ENCODE measurements at regions not wholly inside any gene's neighbourhood (a gene's known extent, or its start where the extent isn't known, plus 50 kb on each side); places are given as distances from the start of the nearest gene placed in this dataset.

DNA sequence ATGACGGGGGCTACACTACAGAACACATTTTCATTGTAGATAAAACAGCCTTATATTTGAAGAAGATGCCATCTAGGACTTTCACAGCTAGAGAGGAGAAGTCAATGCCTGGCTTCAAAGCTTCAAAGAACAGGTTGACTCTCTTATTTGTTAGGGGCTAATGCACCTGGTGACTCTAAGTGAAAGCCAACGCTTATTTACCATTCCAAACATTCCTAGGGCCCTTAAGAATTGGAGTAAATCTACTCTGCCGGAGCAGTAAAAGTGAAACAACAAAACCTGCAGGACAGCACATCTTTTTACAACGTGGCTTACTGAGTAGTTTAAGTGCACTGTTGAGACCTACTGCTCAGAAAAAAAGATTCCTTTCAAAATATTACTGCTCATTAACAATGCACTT lies 487.2 kb upstream of the SOX5 start:
- H3K4me3 ChIP-seq (ENCODE audit: low read depth, low read length) = no peak overlapping the region
- TF ChIP-seq CTCF (IDR thresholded peaks at IDR 0.05; ENCODE audit: low read depth, low read length) = no peak
- DNase-seq (ENCODE audit: low read depth, low spot score) = no peak
- in situ Hi-C loops (cut with HindIII; ENCODE audit: low sequenced_read_pairs) = no loop called here

GRCh38 chr12:24431872-24432271 lies 482.4 kb upstream of the SOX5 start:
- no peak for TF ChIP-seq CTCF (IDR thresholded peaks at IDR 0.05; ENCODE audit: low read depth, low read length)
- in situ Hi-C loops (cut with HindIII; ENCODE audit: low sequenced_read_pairs) = no loop called here
- H3K4me3 ChIP-seq (ENCODE audit: low read depth, low read length) = no peak overlapping the region
- no peak for DNase-seq (ENCODE audit: low read depth, low spot score)

DNA sequence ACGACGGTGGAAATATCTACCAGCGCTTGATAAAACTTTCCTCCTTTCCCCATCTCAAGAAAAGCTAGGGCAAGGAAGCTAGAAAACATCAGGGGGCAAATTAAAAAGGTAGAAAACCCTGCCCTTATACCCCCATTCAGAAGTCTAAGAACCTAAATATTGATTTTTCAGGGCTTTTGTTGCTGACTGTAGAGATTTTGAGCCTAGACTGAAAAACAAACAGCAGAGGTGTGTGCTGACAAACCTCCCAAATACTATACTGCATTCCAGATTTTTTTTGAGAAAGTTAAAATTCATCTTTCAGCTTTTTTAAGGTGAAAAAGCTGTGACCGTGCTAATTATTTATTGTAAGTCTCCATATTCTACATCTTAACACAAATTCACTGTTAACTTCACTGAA lies 478.3 kb upstream of the SOX5 start:
- no peak for DNase-seq (ENCODE audit: low read depth, low spot score)
- in situ Hi-C loops (cut with HindIII; ENCODE audit: low sequenced_read_pairs) = no loop called here
- no peak for TF ChIP-seq CTCF (IDR thresholded peaks at IDR 0.05; ENCODE audit: low read depth, low read length)
- no peak overlapping the region for H3K4me3 ChIP-seq (ENCODE audit: low read depth, low read length)

- peak; percentile 78 for DNase-seq (ENCODE audit: low read depth, low spot score)
- no peak for TF ChIP-seq CTCF (IDR thresholded peaks at IDR 0.05; ENCODE audit: low read depth, low read length)
- no peak overlapping the region for H3K4me3 ChIP-seq (ENCODE audit: low read depth, low read length)
- in situ Hi-C loops (cut with HindIII; ENCODE audit: low sequenced_read_pairs) = no loop called here
These were observed 476.1 kb upstream of the SOX5 start for GRCh38 chr12:24425601-24425970.

- TF ChIP-seq CTCF (IDR thresholded peaks at IDR 0.05; ENCODE audit: low read depth, low read length) = no peak
- in situ Hi-C loops (cut with HindIII; ENCODE audit: low sequenced_read_pairs) = no loop called here
- H3K4me3 ChIP-seq (ENCODE audit: low read depth, low read length) = no peak overlapping the region
- DNase-seq (ENCODE audit: low read depth, low spot score) = no peak
These were observed 475.6 kb upstream of the SOX5 start for GRCh38 chr12:24424889-24425600.

DNA sequence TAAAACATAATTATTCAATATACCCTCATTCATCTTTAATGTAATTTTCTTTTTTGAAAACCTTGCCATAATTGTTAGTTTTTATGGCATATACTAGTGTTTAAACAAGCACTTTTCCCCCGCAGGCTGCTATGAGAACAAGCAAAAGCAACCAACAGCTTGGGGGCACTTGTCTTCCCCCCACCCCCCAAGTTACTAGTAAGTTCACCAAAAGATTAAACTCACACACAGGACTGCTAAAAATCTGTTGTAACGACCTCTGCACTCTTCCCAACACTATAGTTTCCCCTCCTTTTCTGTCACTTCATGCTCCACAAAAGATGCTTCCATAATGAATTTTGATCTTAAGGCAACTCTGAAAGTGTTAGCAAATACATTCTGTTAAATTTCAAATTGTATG lies 474.9 kb upstream of the SOX5 start:
- no peak overlapping the region for H3K4me3 ChIP-seq (ENCODE audit: low read depth, low read length)
- no peak for TF ChIP-seq CTCF (IDR thresholded peaks at IDR 0.05; ENCODE audit: low read depth, low read length)
- in situ Hi-C loops (cut with HindIII; ENCODE audit: low sequenced_read_pairs) = no loop called here
- no peak for DNase-seq (ENCODE audit: low read depth, low spot score)

All from astrocyte of the spinal cord (primary cell).